Pancreas (tissue), 10 donors: ENCODE measurements at regions not wholly inside any gene's neighbourhood (a gene's known extent, or its start where the extent isn't known, plus 50 kb on each side); places are given as distances from the start of the nearest gene placed in this dataset.

Experiments
- ATAC-seq, 4 donors: fragments of 200-7000 bp; cut with Tn5 transposase; one replicate each; pipeline versions ENCODE4 v1.8.0 to v1.9.1; 2020; ENCODE audit warnings: mild to moderate bottlenecking in 4 of 4, moderate library complexity in 4 of 4
- DNase-seq, 6 donors: peaks; one replicate each; pipeline ENCODE4 v3.0.0-alpha.2; 2020
- FAIRE-seq: peaks from 2 replicates; lab custom pipeline; 2012; peaks lifted over from hg19 to GRCh38; lab: Jason Lieb, UNC
- H3K27ac ChIP-seq, 4 donors: fragments of 200-600 bp; sonication (generic); 1 replicate in 3 of 4; 2 replicates in 1 of 4; pipeline versions ENCODE4 v1.5.0 to v1.8.0; 2020
- H3K27me3 ChIP-seq, 4 donors: fragments of 200-600 bp; one replicate each; pipeline ENCODE4 v1.8.0; 2021
- H3K36me3 ChIP-seq, 3 donors: fragments of 200-600 bp; sonication (generic) in 1 of 3; one replicate each; pipeline versions ENCODE4 v1.5.0 to v1.8.0; 2020 to 2021
- H3K4me1 ChIP-seq, 3 donors: fragments of 200-600 bp; one replicate each; pipeline ENCODE4 v1.8.0; 2021
- H3K4me3 ChIP-seq, 4 donors: fragments of 200-600 bp; sonication (generic) in 2 of 4; one replicate each; pipeline versions ENCODE4 v1.5.0 to v1.8.0; 2020 to 2021
- H3K9me3 ChIP-seq, 4 donors: fragments of 200-600 bp; one replicate each; pipeline ENCODE4 v1.8.0; 2021
- CTCF ChIP-seq, 4 donors: fragments of 200-600 bp; sonication (generic) in 3 of 4; IDR thresholded peaks; one replicate each; pipeline versions ENCODE4 v1.5.0 to v1.8.0; 2021; ENCODE audit warnings: antibody characterized with exemption in 4 of 4
- WGBS, 2 donors: extraction: QIAGEN DNeasy Blood & Tissue Kit; methylation state at CpG; one replicate each; pipeline ENCODE4 v1.1.7; 2013; 5-methylcytosine and 5-hydroxymethylcytosine counted together
- intact Hi-C, 3 donors: fragments of 100-400 bp; cut with DNase I; formaldehyde crosslinking; loops; one replicate each; pipeline versions ENCODE4 v1.11.1 to v1.14.2; 2022
- donor health status: healthy with polysubstance abuse.
- donor health status: DM: no; HTN: no; CAD: no; lungs with moderate emphysema.
- donor health status: DM: no; HTN: no; CAD: no.
- donor health status: control.
- donor health status: control.
- donor health status: Bipolar disorder and iron deficiency.
- donor health status: DM: yes; HTN: yes; CAD: no.
- donor health status: DM: no; HTN: no; CAD: no.
- donor health status: DM: no; HTN: no; CAD: no.
- donor health status: DM: yes; HTN: yes; CAD: no.

GRCh38 chr6:156396068-156396771, 381.0 kb upstream of the ARID1B start:
- Histone ChIP-seq H3K27ac (no peak overlapping the region), H3K4me3 (no peak overlapping the region), H3K27me3 (no peaks in the 10 kb centered on the region), H3K4me1 (no peaks in the 10 kb centered on the region), H3K9me3 (no peaks in the 10 kb centered on the region), H3K36me3 (no peaks in the 10 kb centered on the region)
- TF ChIP-seq CTCF (IDR thresholded peaks at IDR 0.05), result no peak
- 72 to 82% methylated on average over 11 of the region's 11 CpGs for WGBS, 2 donors
- intact Hi-C loops, result no loop called here
- ATAC-seq, result no peak
- DNase-seq, result no peak
- FAIRE-seq, result no peak

GRCh38 chr6:156395276-156395675, 381.9 kb upstream of the ARID1B start:
- 87 to 90% methylated on average over 6 of the region's 6 CpGs for WGBS, 2 donors
- Histone ChIP-seq H3K4me3 (no peak overlapping the region), H3K27ac (no peak overlapping the region)

GRCh38 chr6:156392648-156393047, 384.5 kb upstream of the ARID1B start:
- H3K36me3 ChIP-seq, result no peaks in the 10 kb centered on the region
- no peaks in the 10 kb centered on the region for H3K9me3 ChIP-seq
- no peak overlapping the region for H3K4me3 ChIP-seq
- TF ChIP-seq CTCF (IDR thresholded peaks at IDR 0.05), result no peak
- intact Hi-C loops, result no loop called here
- 64 to 66% methylated on average over 4 of the region's 4 CpGs for WGBS, 2 donors
- FAIRE-seq (no peak), DNase-seq (no peak), ATAC-seq (no peak)
- H3K27ac ChIP-seq, result no peak overlapping the region
- no peaks in the 10 kb centered on the region for H3K27me3 ChIP-seq
- H3K4me1 ChIP-seq, result no peaks in the 10 kb centered on the region

More at GRCh38 chr6:156395276-156395675, 381.9 kb upstream of the ARID1B start:
- Histone ChIP-seq H3K4me1 (no peaks in the 10 kb centered on the region), H3K9me3 (no peaks in the 10 kb centered on the region), H3K36me3 (no peaks in the 10 kb centered on the region), H3K27me3 (no peaks in the 10 kb centered on the region)
- intact Hi-C loops, result no loop called here
- ATAC-seq (no peak), FAIRE-seq (no peak), DNase-seq (no peak)
- no peak for TF ChIP-seq CTCF (IDR thresholded peaks at IDR 0.05)

- H3K27me3 ChIP-seq, result no peaks in the 10 kb centered on the region
- H3K9me3 ChIP-seq, result no peaks in the 10 kb centered on the region
- ATAC-seq, result no peak
- TF ChIP-seq CTCF (IDR thresholded peaks at IDR 0.05), result no peak
- no peaks in the 10 kb centered on the region for H3K36me3 ChIP-seq
- no peak overlapping the region for H3K27ac ChIP-seq
- H3K4me3 ChIP-seq, result no peak overlapping the region
- WGBS, 2 donors, result 62 to 74% methylated on average over 4 of the region's 4 CpGs
- intact Hi-C loops, result no loop called here
- DNase-seq, result no peak
- H3K4me1 ChIP-seq, result no peaks in the 10 kb centered on the region
- no peak for FAIRE-seq
These were observed 385.2 kb upstream of the ARID1B start for GRCh38 chr6:156391977-156392376.

- Histone ChIP-seq H3K27me3 (no peaks in the 10 kb centered on the region), H3K27ac (no peak overlapping the region), H3K4me1 (no peaks in the 10 kb centered on the region), H3K9me3 (no peaks in the 10 kb centered on the region), H3K36me3 (no peaks in the 10 kb centered on the region), H3K4me3 (no peak overlapping the region)
- no peak for ATAC-seq
- TF ChIP-seq CTCF (IDR thresholded peaks at IDR 0.05), result no peak
- 67 to 73% methylated on average over 11 of the region's 11 CpGs for WGBS, 2 donors
- FAIRE-seq, result no peak
- intact Hi-C loops, result no loop called here
- DNase-seq, result peak in 1 of 6 donors; percentile 28
These were observed 386.0 kb upstream of the ARID1B start for GRCh38 chr6:156391061-156391672.
